ENCODE measurements at regions not wholly inside any gene's neighbourhood (a gene's known extent, or its start where the extent isn't known, plus 50 kb on each side); places are given as distances from the start of the nearest gene placed in this dataset.

DNA sequence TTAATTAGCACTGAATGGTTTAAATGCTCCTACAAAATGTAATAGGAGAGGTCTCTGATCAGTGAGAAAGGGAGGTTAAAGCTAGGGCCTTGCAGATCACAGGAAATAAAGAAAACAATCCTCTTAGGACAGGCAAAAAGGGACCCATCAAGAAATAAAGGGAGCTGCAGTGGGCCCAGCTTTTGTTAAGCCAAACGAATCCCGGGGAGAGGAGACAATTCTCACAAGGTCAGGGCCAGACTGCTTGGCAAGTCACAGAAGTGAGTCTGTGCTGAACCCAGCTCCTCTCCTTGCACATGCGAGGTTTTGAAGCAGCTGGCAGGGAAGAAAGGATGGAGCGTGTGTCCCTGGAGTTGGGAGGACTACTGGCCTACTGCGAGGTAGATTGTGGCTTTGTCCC lies 285.8 kb downstream of the COG6 start:
- H3K9me3 ChIP-seq (ENCODE audit: control insufficient read depth, insufficient read depth, low read depth, low read length) = no peaks in the 10 kb centered on the region
- TF ChIP-seq ZNF37A (tag by site-specific recombination; IDR thresholded peaks at IDR 0.05) (no peak), ZNF366 (tag by site-specific recombination; conservative IDR thresholded peaks at IDR 0.05) (no peak), SCRT1 (tag by site-specific recombination; IDR thresholded peaks at IDR 0.05; ENCODE audit: borderline replicate concordance) (no peak), TSHZ1 (tag by site-specific recombination; IDR thresholded peaks at IDR 0.05; ENCODE audit: borderline replicate concordance) (no peak), ZNF621 (tag by site-specific recombination; IDR thresholded peaks at IDR 0.05) (no peak), PRDM4 (tag by site-specific recombination; IDR thresholded peaks at IDR 0.05) (no peak), TCF7L2 (IDR thresholded peaks at IDR 0.05; ENCODE audit: borderline replicate concordance, low read depth, low read length) (no peak), ZNF140 (tag by site-specific recombination; IDR thresholded peaks at IDR 0.05) (no peak), ZNF792 (tag by site-specific recombination; IDR thresholded peaks at IDR 0.05) (no peak), ZEB2 (tag by site-specific recombination; IDR thresholded peaks at IDR 0.05) (no peak)
- TF ChIP-seq, protein P1, sequence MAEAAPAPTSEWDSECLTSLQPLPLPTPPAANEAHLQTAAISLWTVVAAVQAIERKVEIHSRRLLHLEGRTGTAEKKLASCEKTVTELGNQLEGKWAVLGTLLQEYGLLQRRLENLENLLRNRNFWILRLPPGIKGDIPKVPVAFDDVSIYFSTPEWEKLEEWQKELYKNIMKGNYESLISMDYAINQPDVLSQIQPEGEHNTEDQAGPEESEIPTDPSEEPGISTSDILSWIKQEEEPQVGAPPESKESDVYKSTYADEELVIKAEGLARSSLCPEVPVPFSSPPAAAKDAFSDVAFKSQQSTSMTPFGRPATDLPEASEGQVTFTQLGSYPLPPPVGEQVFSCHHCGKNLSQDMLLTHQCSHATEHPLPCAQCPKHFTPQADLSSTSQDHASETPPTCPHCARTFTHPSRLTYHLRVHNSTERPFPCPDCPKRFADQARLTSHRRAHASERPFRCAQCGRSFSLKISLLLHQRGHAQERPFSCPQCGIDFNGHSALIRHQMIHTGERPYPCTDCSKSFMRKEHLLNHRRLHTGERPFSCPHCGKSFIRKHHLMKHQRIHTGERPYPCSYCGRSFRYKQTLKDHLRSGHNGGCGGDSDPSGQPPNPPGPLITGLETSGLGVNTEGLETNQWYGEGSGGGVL (tag by site-specific recombination; IDR thresholded peaks at IDR 0.05) = no peak
- TF ChIP-seq, protein P2, sequence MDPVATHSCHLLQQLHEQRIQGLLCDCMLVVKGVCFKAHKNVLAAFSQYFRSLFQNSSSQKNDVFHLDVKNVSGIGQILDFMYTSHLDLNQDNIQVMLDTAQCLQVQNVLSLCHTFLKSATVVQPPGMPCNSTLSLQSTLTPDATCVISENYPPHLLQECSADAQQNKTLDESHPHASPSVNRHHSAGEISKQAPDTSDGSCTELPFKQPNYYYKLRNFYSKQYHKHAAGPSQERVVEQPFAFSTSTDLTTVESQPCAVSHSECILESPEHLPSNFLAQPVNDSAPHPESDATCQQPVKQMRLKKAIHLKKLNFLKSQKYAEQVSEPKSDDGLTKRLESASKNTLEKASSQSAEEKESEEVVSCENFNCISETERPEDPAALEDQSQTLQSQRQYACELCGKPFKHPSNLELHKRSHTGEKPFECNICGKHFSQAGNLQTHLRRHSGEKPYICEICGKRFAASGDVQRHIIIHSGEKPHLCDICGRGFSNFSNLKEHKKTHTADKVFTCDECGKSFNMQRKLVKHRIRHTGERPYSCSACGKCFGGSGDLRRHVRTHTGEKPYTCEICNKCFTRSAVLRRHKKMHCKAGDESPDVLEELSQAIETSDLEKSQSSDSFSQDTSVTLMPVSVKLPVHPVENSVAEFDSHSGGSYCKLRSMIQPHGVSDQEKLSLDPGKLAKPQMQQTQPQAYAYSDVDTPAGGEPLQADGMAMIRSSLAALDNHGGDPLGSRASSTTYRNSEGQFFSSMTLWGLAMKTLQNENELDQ (tag by site-specific recombination; IDR thresholded peaks at IDR 0.05; ENCODE audit: low read depth) = no peak
- TF ChIP-seq, protein P3, sequence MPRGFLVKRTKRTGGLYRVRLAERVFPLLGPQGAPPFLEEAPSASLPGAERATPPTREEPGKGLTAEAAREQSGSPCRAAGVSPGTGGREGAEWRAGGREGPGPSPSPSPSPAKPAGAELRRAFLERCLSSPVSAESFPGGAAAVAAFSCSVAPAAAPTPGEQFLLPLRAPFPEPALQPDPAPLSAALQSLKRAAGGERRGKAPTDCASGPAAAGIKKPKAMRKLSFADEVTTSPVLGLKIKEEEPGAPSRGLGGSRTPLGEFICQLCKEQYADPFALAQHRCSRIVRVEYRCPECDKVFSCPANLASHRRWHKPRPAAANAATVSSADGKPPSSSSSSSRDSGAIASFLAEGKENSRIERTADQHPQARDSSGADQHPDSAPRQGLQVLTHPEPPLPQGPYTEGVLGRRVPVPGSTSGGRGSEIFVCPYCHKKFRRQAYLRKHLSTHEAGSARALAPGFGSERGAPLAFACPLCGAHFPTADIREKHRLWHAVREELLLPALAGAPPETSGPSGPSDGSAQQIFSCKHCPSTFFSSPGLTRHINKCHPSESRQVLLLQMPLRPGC (tag by site-specific recombination; IDR thresholded peaks at IDR 0.05) = no peak
- TF ChIP-seq, protein P4, sequence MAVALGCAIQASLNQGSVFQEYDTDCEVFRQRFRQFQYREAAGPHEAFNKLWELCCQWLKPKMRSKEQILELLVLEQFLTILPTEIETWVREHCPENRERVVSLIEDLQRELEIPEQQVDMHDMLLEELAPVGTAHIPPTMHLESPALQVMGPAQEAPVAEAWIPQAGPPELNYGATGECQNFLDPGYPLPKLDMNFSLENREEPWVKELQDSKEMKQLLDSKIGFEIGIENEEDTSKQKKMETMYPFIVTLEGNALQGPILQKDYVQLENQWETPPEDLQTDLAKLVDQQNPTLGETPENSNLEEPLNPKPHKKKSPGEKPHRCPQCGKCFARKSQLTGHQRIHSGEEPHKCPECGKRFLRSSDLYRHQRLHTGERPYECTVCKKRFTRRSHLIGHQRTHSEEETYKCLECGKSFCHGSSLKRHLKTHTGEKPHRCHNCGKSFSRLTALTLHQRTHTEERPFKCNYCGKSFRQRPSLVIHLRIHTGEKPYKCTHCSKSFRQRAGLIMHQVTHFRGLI (tag by site-specific recombination; IDR thresholded peaks at IDR 0.05) = no peak
- TF ChIP-seq, protein P5, sequence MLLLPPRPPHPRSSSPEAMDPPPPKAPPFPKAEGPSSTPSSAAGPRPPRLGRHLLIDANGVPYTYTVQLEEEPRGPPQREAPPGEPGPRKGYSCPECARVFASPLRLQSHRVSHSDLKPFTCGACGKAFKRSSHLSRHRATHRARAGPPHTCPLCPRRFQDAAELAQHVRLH (tag by site-specific recombination; IDR thresholded peaks at IDR 0.05) = no peak
- ChIA-PET CTCF (interaction anchor here (0.6 to 1.5 kb wide), 3 partner anchors 124 to 413 kb away, joined by 3 to 5 read pairs (median 3); no protein-coding TSS in a partner anchor), POLR2A (no interaction called here)
- no peak overlapping the region for H3K4me3 ChIP-seq (ENCODE audit: low read depth, low read length)
- H3K36me3 ChIP-seq (ENCODE audit: control insufficient read depth in 2 of 2, insufficient read depth in 1 of 2, low read length in 2 of 2) = no peaks in the 10 kb centered on the region
- H3K4me1 ChIP-seq (ENCODE audit: control insufficient read depth, insufficient read depth, low read length) = no peaks in the 10 kb centered on the region
- no peak overlapping the region for H3K27ac ChIP-seq (ENCODE audit: extremely low read depth, low read depth, low read length)
